GM21528 (cell line): ENCODE measurements at regions not wholly inside any gene's neighbourhood (a gene's known extent, or its start where the extent isn't known, plus 50 kb on each side); places are given as distances from the start of the nearest gene placed in this dataset.
"Not testable (repeated sequence)": the region's sequence is repeated elsewhere in the genome, so short reads cannot be mapped to it uniquely, and the experiment has no call there.

Experiments used
- ATAC-seq: cut with Tn5 transposase; IDR thresholded peaks from one replicate; pipeline ENCODE4 v1.9.1; 2021; ENCODE audit warnings: mild to moderate bottlenecking, moderate library complexity; ENCODE audit not compliant: unreplicated experiment, low FRiP score

- ATAC-seq = no peak
Observed at GRCh38 chr1:88612292-88612691, 71.8 kb upstream of the PKN2 start.

DNA sequence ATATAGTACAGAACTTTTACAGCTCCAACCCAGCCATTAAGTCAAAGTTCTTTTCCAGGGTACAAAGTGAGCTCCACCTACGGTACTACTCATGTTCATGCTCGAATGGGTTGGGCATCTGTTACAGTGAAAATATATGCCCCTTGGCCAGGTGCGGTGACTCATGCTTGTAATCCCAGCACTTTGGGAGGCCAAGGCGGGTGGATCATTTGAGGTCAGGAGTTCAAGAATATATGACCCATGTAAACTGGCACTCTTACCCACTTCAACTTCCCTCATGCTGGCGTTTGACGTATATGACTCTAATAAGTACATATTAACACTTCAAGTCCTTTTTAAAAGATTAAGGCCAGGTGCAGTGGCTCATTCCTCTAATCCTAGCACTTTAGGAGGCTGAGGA lies 71.3 kb upstream of the PKN2 start:
- no peak for ATAC-seq

DNA sequence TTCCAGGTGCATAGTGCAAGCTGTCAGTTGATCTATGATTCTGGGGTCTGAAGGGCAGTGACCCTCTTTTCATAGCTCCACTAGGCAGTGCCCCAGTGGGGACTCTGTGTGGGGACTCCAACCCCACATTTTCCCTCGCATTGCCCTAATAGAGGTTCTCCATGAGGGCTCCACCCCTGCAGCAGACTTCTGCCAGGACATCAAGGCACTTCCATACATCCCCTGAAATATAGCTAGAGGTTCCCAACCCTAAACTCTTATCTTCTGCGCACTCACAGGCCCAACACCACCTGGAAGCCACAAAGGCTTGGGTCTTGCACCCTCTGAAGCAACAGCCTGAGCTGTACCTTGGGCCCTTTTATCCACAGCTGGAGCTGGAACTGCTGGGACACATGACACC lies 65.7 kb upstream of the PKN2 start:
- ATAC-seq = no peak

GRCh38 chr1:88623101-88623500 lies 61.0 kb upstream of the PKN2 start:
- not testable (repeated sequence) for ATAC-seq
